ENCODE measurements at regions not wholly inside any gene's neighbourhood (a gene's known extent, or its start where the extent isn't known, plus 50 kb on each side); places are given as distances from the start of the nearest gene placed in this dataset.
A peak's percentile ranks its signal among the peaks of the same experiment; 100 is the strongest.
"Not testable (repeated sequence)": the region's sequence is repeated elsewhere in the genome, so short reads cannot be mapped to it uniquely, and the experiment has no call there.

DNA sequence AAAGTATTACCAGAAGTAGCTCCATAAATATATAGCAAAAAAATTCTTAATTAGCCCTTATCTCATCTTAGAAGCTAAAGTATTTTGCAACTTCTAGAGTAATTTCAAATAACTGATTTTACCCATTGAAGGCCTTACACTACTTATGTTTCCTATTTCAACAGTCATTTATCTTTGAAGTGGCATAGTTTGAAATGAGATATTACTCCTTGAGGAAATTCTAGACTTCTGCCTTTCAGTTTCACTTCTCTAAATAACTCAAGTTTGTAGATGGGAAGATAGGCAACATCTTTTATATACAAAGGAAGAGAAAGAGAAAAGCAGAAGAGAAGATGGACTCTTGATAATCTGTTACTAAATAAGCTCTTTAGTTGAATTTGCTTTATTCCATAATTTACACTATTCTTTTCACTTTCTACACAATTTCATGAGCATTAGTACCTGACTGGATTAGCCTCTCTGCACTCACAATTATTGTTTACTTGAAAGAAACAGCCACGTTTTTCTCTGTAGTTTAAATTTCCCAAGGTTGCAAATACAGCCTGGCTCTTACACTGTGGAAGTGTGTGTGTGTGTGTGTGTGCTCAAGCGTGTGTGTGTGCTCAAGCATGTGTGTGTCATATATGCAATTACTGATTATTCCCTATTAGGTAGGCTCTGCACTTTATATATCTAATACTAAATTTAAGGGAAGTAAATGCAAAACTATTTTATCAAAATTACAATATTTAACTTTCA, 60.6 kb upstream of the EMB start:
- no peak for DNase-seq (ENCODE audit: low read depth)

DNA sequence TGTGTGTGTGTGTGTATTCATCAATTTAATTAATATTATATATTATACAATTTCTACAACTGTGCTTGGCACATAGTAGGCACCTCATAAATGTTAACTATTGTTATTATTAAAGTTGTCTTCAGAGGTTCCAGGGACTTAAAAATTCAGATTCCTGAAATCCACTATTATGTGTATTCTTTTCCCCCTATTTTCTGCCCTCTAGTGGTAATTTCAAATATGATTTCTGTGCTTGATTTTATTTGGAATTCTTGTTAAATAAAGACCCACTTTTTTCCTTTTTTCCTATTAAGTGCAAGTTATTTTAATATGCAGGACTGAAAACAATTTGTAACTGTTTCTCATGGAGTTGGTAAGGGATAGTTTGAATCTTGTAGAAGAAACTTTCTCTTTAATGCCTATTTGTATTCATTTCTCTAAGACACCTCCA, 72.0 kb upstream of the EMB start:
- not testable (repeated sequence) for DNase-seq (ENCODE audit: low read depth)

DNA sequence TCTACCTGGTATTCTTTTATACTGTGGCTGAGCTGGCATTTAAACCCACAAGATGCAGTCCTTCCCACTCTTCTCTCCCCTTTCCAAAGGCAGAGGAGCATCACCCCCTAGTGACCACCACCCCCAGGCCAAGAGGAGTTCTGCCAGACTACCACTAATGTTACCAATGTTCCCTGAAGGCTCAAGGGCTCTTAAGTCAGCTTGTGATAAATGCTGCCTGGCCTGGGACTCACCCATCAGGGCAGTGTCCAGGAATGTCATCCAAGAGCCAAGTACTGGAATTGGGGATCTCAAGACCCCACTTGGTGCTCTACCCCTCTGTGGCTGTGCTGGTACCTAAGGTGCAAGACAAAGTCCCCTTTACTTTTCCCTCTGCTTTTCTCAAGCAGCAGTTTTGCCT, 80.0 kb upstream of the EMB start:
- DNase-seq (ENCODE audit: low read depth): not testable (repeated sequence)

DNA sequence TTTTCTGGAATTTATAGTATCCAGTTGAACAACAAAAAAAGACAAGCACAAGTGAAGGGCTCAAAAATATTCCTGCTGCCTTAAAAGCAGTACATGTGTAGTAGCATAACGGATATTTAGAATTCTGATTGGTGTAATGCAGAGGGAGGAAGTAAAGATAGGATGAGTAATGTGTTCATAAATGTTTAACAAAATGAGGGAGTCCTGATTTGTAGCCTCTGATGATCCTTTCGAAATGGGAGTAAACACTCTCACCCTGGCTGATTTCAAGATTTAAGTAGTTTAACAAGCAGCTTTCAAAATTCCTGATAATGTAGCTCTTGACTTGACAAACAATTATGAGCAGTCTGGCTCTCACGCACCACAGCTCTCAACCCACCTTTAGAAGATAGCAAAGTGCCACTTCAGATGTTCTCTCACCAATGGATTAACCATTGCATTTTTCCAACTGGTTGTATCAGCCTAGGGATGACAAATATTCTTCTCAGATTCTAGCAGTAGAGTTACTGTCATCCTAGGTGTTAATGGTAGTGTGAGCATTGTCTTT, 86.5 kb upstream of the EMB start:
- DNase-seq (ENCODE audit: low read depth): not testable (repeated sequence)

DNA sequence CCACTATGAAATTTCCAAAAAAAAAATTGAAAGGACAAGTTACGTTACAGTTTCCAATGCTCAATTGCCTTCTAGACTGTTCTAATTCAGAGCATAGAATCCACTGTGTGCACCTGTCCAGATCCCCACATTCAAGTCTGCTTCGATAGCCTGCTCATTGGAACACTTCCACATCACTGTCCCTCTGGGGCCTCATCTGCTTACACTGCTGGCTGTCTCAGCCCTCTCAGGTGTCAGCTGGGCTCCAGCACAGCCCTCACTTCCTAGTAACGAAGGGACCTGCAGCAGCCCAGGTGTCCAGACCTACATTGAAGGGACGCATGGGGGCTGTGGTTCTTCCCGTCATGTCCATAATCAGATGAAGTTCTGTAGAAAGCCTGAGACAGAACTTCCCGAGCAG, 94.3 kb upstream of the EMB start:
- no peak for DNase-seq (ENCODE audit: low read depth)

DNA sequence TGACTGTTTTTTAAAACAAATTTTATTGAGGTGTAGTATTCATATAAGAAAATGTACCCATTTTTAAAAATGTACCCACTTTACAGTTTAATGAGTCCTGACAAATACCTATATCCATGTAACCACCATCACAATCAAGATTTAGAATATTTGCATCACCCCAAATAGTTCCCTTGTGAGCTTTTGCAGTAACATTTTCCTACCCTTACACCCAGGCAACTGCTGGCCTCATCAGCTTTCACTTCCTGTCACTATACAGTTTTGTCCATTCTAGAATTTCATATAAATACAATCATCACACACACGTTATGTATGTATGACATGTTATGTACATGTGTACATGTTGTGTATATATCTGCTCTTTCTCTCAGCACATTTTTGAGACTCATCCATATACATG, 96.4 kb upstream of the EMB start:
- not testable (repeated sequence) for DNase-seq (ENCODE audit: low read depth)

DNA sequence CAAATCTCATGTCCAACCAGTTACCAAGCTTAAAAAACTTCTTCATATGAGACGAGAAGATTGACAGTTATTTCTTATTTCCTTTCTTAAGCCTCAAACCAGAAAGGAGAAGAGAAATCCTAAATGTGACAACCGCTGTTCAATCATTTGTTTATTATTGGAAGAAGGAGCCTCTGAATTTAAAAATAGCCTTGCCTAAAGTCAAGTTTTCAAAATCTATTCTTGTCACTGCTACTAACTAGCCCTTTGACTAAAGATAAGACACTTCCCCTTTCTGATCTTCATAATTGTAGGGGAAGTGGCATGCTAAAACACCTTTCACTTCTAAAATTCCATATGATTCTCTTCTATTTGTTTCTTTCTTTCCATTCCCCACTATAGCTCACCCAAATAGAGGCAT, 106.2 kb upstream of the EMB start:
- DNase-seq (ENCODE audit: low read depth): no peak

DNA sequence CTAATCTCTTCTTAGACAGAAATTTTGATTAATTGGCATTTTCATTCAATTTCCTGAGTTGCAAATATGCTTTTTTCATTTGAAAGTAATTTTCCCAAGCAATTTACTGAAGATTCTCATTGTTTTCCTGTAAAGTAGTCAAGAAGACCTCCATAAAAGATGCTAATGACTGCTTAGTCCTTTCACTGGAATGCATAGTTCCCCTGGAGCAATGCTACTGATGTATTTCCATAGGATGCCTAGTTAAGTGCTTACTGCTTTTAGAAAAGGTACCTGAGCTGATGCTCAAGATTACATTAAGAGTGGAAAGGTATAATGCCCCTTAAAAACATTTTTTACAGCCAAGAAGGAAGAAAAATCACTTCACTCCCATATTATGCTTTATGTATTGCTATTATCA, 109.2 kb upstream of the EMB start:
- no peak for DNase-seq (ENCODE audit: low read depth)

DNA sequence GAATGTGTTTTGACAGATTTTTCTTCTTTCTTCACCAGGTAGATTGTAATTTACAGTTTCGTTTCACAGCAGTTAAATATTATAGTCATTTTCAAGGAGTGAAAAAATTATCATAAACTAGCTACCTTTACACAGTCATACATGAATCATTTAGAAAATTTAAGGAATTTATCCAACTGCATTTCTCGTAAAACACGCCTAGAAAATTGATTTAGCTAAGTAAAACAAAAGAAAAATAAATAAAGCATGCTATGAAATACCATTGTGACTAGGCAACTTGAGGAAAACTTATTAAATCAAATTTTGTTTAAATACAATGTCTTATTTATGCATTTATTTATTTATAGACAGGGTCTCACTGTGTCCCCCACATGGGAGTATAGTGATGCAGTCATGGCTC, 109.9 kb upstream of the EMB start:
- DNase-seq (ENCODE audit: low read depth): no peak

DNA sequence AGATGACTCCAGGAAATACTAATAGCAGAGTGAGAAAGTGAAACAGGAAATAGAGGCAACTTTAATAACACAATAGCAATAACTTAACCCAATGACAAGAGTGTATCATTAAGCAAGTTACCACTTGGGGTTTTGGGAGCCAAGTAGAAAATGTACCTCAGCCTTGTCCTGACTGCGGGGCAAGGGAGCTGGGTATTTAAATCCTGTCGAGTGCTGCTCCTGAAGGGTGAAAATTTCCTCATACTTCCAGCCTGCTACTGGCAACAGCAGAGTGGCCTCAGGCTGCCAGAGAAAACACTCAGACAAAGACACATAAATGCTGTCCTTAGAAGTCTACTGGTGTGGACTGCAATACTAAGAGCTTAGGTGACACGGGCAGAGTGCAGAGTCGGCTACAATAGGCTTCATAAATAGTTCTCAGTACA, 112.5 kb upstream of the EMB start:
- DNase-seq (ENCODE audit: low read depth): no peak

DNA sequence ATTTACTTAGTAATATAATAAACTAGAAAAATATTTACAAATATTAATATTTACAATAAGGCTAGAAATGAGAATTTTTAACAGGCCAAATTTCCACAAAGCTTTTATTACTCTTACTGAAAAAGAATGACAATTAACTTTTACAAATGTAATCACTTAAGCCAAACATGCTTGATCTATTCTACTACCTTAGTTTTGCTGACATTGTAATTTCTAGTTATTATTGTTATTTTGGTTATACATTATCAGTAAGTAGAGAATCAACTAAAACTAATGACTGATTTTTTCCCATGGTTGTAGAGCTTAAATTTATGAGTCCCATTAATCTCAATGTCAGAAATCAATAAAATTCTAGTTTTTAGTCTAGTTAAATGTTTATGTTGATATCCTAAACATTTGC, 107.8 kb upstream of the PARP8 start:
- DNase-seq (ENCODE audit: low read depth): not testable (repeated sequence)

DNA sequence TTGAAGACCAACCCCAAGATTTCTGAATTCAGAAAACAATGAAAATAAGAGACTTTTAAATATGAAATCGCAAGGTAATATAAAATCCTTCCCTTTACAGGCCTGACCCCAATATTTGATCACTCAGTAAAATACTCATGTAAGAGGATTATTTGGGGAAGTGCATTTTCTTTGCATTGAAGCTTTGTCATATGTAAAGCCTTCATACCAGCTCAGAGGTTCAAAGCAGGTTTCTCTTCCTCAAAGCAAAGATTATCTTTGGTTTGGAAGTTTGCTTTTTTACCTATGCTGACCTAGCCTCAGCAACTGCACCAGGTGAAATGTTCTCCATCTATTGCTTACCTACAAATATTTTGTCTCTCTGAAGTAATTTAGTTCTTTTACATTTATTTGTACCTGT, 106.5 kb upstream of the PARP8 start:
- no peak for DNase-seq (ENCODE audit: low read depth)

DNA sequence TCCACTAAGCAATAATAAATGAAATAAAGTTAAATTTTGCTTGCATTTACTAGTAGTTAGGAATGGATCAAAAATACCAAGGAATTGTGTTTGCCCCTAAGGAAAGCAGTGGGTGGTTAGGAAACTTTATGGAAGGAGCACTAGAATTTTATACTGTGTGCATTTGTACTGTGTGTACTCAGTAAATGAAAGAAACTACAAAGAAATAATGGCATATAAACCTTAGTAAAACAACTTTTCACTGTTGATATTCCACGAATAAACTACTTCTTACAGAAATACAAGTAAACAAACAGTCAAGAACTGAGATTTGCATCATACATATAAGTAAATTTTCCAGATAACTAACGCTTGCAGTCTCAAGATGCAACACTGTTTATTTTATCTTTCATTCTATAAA, 103.7 kb upstream of the PARP8 start:
- DNase-seq (ENCODE audit: low read depth): no peak

DNA sequence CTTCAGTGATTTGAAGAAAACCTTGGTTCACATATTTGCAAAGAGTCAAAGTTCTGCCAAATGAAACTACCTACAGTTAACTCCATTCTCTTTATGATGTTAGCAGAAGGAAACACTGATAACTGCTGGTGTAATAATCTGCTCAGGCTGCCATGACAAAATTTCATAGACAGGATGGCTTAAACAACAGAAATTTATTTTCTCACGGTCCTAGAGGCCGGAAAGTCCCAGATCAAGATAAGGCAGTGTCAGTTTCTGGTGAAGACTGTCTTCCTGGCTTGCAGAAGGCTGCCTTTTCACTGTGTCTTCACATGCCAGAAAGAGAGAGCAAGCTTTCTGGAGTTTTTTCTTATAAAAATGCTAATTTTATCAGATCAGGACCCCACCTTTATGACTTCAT, 102.4 kb upstream of the PARP8 start:
- no peak for DNase-seq (ENCODE audit: low read depth)

DNA sequence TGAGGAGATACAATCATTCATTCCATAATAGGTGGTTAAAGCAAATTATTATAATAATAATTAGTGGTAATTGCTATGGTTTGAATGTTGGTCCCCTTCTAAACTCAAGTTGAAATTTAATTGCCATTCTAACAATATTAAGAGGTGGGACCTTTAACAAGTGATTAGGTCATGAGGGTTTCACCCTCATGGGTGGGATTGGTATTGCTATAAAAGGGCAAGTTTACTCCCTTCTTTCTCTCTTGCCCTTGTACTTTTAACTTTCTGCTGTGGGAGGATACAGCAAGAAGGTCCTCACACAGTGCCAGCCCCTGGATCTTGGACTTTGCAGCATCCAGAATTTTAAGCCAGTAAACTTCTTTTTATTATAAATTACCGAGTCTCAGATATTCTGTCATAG, 101.9 kb upstream of the PARP8 start:
- no peak for DNase-seq (ENCODE audit: low read depth)

DNA sequence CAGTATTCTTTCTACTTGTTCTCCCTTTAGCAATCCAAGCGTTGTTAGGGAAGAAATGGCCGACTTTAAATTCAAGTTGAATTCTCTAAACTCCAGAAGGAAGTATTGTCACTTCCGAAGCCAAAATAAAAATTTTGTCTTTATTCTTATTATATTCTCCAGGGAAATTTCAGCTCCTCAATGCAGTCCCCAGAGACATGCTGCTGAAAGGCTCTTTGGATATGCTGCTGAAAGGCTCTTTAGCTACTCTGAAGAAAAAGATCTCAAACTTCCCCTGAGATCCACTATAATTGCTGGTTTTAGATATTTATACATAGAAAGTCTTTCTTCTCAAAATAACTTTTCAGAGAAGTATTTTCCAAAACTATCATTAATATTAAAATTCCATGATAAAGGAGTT, 92.3 kb upstream of the PARP8 start:
- no peak for DNase-seq (ENCODE audit: low read depth)

DNA sequence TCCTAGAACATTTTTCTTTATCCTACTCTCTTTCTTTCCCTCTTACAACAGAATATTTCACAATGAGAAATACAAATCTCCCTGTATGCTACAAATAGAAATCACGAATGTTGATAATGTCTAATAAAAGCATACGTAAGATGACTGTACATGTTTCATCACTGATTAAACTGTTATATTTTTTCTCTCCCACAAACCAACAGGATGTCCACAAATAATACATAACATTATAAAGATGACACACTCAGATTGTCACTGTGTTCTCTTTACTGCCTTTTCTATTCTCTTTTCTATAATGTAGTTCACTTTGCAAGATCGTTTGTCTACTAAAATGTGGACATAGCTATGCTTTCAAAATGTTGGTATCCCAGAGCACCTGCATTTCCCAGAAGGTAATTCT, 90.7 kb upstream of the PARP8 start:
- no peak for DNase-seq (ENCODE audit: low read depth)

DNA sequence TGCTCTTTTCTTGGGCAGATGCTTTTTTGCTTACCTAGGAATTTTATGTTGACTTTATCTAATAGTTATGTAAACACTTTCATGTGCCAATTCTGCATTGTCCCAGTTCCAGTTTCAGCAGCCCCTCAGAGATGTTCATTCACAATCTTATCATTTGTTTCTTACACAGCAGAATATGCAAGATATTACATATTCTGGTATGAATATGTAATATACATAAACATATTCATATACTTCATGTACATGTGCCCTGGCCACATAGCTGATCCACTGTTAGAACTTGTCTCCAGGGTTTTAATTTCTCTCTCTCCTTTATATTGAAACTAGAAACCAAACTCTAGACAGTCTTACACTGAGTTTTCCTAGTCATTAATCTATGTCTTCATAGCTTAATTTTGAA, 90.2 kb upstream of the PARP8 start:
- DNase-seq (ENCODE audit: low read depth): no peak

DNA sequence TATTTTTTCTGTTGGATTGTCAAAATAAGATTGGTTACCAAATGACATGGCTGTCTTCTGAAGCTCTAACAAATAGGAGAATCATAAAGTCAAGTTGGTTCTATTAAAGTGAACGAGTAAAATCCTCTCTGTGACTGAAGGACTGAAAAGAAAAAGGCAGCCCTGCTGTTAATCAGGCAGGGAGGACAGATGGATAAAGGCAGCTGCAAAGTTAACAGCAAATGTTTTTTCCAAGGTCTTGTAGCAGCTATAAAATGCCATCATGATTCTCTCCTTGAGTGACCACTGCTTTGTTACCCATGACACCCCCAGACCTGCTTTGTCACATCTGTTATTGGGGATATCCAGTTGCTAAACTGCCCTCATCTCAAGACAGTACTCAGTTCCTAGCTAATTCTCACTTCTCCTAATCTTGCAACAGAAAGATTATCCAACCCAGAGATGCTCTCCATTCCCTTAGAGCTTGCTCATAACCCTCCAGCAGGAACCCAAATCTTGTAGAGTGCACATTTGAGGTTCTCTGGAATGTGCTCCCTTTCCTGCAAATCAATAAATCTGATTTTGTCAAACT, 89.7 kb upstream of the PARP8 start:
- DNase-seq (ENCODE audit: low read depth): no peak

DNA sequence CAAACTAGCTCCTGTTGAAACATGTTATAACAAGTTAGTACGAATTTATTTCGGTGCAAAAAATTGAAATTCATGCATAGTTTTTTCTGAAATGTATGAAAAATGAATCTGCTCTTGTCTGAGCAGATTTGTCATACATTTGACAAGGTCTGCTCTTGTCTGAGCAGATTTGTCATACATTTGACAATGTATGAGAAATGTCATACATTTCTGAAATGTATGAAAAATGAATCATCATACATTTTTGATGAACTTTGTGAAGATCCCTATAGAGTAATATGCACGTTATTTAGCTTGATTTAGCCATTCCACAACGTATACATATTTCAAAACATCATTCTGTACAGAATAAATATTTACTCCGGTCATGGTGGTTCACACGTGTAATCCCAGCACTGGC, 85.9 kb upstream of the PARP8 start:
- DNase-seq (ENCODE audit: low read depth): peak; percentile 48

DNA sequence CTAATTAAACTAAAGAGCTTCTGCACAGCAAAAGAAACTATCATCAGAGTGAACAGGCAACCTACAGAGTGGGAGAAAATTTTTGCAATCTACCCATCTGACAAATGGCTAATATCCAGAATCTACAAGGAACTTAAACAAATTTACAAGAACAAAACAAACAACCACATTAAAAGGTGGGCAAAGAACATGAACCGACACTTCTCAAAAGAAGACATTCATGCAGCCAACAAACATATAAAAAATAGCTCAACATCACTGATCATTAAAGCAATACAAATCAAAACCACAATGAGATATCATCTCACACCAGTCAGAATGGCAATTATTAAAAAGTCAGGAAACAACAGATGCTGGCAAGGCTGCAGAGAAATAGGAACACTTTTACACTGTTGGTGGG, 84.6 kb upstream of the PARP8 start:
- DNase-seq (ENCODE audit: low read depth): not testable (repeated sequence)

DNA sequence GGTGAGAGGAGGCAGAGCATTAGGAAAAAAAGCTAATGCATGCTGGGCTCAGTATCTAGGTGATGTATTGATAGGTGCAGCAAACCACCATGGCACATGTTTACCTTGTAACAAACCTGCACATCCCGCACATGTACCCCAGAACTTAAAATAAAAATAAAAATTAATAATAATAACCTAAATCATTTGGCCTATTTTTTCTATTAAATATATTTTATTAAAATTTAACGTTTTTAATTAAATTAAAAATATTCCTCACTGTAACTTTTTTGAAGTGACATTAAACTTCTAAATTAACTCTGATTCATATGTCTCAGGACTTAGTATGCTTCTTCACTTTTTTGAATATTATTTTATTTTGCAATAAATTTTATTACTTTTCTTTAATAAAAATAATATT, 83.7 kb upstream of the PARP8 start:
- DNase-seq (ENCODE audit: low read depth): no peak

DNA sequence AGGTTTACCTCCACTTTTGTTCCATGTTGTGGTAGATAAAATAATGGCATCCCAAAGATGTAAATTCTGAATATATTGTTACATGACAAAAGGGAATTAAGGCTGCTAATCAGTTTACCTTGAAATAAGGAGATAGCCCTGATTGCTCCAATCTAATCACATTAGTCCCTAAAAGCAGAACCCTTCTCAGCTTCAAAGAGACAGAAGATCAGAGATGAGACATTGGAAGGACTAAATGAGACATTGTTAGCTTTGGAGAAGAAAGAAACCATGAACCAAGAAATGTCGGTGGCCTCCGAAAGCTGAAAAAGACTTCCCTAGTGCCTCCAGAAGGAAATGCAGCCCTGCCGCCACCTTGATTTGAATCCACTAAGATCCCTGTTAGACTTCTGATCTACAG, 82.8 kb upstream of the PARP8 start:
- no peak for DNase-seq (ENCODE audit: low read depth)

DNA sequence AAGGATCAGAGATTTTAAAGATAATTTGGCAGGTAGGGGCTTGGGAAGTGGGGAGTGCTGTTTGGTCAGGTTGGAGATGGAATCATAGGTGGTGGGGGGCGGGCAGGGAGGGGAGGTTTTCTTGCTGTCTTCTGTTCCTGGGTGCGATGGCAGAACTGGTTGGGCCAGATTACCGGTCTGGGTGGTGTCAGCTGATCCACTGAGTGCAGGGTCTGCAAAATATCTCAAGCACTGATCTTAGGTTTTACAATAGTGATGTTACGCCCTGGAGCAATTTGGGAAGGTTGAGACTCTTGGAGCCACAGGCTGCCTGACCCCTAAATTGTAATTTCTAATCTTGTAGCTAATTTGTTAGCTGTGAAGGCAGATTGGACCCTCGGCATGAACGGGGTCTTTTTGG, 78.0 kb upstream of the PARP8 start:
- not testable (repeated sequence) for DNase-seq (ENCODE audit: low read depth)
